ENCODE measurements at regions not wholly inside any gene's neighbourhood (a gene's known extent, or its start where the extent isn't known, plus 50 kb on each side); places are given as distances from the start of the nearest gene placed in this dataset.

DNA sequence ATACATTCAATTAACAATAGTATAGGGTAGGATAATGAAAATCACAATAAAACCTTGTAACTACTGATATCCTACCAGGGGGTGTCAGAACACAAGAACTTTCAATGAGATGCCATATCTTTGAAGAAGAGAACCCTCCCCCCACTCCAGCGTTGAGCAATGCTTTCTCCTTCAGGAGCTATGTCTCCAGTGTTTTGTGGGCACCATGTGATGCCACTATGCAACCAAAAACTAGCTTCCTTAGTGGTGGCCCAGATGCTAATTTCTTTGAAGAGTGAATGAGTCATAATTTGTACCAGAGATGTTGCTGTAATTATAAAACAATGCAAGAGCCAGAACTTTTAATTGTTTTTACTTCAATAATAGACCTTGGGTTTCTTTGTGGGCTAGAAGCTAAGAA is 76.0 kb upstream of the ADO start:
- no peak for TF ChIP-seq MYNN (tag by site-specific recombination; IDR thresholded peaks at IDR 0.05; ENCODE audit: borderline replicate concordance)
- no peak for TF ChIP-seq ZNF354C (tag by site-specific recombination; IDR thresholded peaks at IDR 0.05; ENCODE audit: borderline replicate concordance, low read depth)
- TF ChIP-seq ZNF654 (tag by site-specific recombination; IDR thresholded peaks at IDR 0.05; ENCODE audit: low read depth), result no peak
- TF ChIP-seq SETDB1 (IDR thresholded peaks at IDR 0.05; ENCODE audit: insufficient read length, low read length), result no peak
- TF ChIP-seq, protein P1, sequence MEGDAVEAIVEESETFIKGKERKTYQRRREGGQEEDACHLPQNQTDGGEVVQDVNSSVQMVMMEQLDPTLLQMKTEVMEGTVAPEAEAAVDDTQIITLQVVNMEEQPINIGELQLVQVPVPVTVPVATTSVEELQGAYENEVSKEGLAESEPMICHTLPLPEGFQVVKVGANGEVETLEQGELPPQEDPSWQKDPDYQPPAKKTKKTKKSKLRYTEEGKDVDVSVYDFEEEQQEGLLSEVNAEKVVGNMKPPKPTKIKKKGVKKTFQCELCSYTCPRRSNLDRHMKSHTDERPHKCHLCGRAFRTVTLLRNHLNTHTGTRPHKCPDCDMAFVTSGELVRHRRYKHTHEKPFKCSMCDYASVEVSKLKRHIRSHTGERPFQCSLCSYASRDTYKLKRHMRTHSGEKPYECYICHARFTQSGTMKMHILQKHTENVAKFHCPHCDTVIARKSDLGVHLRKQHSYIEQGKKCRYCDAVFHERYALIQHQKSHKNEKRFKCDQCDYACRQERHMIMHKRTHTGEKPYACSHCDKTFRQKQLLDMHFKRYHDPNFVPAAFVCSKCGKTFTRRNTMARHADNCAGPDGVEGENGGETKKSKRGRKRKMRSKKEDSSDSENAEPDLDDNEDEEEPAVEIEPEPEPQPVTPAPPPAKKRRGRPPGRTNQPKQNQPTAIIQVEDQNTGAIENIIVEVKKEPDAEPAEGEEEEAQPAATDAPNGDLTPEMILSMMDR (tag by site-specific recombination; IDR thresholded peaks at IDR 0.05), result no peak
- TF ChIP-seq, protein P2, sequence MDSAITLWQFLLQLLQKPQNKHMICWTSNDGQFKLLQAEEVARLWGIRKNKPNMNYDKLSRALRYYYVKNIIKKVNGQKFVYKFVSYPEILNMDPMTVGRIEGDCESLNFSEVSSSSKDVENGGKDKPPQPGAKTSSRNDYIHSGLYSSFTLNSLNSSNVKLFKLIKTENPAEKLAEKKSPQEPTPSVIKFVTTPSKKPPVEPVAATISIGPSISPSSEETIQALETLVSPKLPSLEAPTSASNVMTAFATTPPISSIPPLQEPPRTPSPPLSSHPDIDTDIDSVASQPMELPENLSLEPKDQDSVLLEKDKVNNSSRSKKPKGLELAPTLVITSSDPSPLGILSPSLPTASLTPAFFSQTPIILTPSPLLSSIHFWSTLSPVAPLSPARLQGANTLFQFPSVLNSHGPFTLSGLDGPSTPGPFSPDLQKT (IDR thresholded peaks at IDR 0.05; ENCODE audit: borderline replicate concordance, low read depth, low read length), result no peak
- TF ChIP-seq ZNF10 (tag by site-specific recombination; IDR thresholded peaks at IDR 0.05), result no peak
- no peak for TF ChIP-seq ZNF621 (tag by site-specific recombination; IDR thresholded peaks at IDR 0.05)
- no peak for TF ChIP-seq ZNF747 (tag by site-specific recombination; IDR thresholded peaks at IDR 0.05)
- no peak for TF ChIP-seq TCF7L2 (IDR thresholded peaks at IDR 0.05; ENCODE audit: borderline replicate concordance, low read depth, low read length)
- TF ChIP-seq ZNF561 (tag by site-specific recombination; IDR thresholded peaks at IDR 0.05; ENCODE audit: borderline replicate concordance), result no peak
- TF ChIP-seq, protein P3, sequence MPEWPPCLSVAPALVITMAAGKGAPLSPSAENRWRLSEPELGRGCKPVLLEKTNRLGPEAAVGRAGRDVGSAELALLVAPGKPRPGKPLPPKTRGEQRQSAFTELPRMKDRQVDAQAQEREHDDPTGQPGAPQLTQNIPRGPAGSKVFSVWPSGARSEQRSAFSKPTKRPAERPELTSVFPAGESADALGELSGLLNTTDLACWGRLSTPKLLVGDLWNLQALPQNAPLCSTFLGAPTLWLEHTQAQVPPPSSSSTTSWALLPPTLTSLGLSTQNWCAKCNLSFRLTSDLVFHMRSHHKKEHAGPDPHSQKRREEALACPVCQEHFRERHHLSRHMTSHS (tag by site-specific recombination; IDR thresholded peaks at IDR 0.05), result no peak
- TF ChIP-seq HOXA7 (CRISPR knock-in tag; IDR thresholded peaks at IDR 0.05; ENCODE audit: borderline replicate concordance), result no peak
